NCI-H226 (cell line): ENCODE measurements at regions not wholly inside any gene's neighbourhood (a gene's known extent, or its start where the extent isn't known, plus 50 kb on each side); places are given as distances from the start of the nearest gene placed in this dataset.

Experiments used
- DNase-seq: peaks from one replicate; pipeline ENCODE4 v3.0.0-alpha.2; 2015

DNA sequence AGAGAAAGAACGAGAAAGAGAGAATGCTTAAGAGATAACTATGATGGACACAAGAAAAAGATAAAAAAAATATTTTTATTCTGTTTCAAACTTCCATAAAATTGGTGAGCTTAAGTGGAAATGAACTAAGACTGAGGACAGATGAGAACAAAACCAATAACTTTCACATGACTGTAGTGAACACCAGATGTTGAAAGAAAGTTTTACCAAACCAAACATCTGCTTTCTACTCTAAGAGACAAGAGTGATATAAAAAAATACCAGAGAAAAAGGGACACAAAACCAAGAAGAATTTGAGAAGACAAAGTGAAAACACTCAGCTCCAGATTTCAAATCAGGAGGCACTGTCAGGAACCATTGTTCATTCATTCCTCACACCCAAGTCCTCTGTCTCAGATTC, 147.9 kb downstream of the IMPG2 start:
- no peak for DNase-seq

DNA sequence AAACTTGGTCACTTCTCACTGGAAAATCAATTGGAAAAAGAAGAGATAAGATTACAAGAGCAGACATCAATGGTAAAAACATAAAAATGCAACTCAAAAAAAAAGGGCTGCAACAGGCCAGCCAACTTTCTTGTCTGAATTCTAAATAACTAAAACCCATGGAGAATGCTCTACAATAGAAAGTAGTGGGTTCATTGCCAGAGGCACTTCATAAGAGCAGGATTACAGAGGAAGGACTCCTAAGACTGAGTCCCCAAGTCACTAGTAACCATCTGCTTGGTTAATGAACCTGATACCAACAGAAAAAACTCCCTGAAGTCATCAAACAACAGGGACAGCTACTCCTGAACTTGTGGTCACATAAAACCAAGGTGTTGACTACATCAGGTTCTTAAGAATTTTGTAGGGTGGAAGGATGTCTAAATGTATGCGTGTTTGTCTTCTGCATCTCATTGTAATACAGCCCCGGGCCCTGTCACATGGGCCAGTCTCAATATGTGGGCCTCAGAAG, 148.6 kb downstream of the IMPG2 start:
- DNase-seq = no peak

- no peak for DNase-seq
These were observed 149.4 kb downstream of the IMPG2 start for GRCh38 chr3:101170806-101171558.

DNA sequence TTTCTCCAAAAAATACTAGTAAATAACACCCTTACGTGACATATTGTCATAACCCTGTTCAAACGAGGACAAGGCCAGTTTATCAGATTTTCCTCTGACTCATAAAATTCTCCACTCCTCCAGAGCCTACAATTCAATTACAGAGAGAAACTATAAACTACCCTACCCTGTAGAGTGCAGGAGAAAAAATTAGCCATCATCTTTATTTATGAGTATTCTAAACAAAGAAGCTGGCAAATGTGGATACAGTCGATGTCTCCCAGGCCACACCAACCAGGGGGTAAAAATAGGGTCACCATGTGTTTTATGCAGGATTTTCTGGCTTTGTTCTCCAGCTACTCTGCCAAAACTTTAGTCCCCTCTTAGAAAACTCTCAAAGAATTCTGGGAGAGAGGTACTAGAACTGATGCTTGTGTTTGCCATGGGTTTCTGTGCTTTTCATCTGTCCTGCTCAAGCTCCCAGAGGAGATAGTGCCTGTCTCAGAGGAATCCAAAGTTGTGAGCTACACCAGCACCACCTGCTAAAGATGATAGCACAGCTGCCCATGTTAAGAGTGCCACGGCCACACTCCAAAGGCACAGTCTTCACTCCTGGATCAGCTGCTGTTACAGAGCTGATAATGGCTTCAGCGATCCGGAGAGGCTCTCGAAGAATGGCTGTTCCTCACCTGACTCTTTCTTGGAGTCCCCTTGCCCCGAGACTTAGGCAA, 150.2 kb downstream of the IMPG2 start:
- no peak for DNase-seq

- no peak for DNase-seq
These were observed 150.9 kb downstream of the IMPG2 start for GRCh38 chr3:101169516-101169915.

DNA sequence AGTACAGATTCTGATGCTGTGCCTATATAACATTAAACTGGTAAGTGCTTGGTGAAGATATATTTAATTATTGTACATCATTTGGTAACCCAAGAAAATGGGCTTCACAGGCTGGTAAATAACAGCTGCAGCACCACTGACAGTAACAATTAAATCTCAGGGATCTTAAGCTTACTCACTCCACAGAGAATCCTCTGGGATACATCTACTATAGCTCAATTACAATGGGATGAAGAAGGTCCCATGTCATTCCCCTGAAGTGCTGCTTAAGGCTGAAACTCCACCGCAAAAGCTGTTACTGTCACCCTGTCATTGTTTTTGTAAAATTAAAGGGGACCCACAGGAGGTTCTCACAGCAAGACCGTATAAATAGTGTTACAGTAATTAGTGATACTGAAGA, 153.0 kb downstream of the IMPG2 start:
- DNase-seq = no peak

DNA sequence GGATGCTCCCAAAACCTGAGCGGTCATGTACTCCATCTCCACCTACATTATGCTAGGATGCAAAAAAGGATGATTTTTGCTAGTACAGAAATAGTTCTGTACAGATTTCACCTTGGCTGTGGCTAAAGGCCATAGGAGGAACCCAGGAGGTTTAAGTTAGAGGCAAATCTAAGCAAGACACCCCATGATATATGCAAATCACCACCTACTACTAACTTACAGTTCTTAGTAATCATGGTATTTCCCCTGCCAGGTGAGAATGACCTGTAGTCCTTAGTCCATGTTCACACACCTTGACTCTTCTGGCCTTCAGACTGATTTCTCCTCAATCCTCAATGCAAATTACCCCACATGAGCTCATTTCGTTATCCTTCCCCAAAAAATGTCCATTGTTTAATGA, 154.2 kb downstream of the IMPG2 start:
- DNase-seq = no peak

DNA sequence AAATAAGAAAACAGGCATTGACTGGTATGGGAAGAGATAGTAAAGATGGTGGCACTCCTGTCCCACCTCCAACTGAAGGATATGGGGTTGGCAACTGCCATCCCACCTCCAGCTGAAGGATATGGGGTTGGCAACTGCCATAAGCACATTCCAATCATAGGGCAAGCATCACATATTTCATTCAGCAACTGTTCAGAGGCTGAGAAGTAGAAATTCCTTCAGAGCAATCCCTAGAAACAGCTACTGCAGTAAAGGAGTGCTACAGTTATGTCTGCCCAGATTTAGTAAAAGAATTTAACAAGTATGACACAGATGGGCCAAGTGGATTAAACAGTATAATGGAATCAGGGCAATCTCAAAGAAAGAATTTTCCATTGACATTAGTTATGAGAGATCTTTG, 156.8 kb downstream of the IMPG2 start:
- DNase-seq = no peak

DNA sequence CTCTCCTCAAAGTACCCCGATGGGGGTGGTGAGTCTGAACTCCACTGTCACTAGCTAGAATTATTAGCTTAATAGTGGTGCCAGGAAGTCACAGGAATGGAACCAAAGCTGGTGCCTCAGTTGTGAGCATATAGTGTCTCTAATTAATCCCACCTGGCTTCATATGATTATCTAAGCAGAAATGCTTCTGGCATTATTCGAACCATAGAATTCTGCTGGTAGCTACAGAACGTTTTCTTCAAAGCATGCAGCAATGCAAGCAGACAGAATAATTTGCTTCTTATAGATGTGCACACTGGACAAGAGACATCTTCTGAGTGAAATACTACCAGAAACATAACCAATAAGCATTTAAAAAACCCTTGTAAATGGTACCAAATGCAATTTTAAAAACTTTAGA, 160.9 kb downstream of the IMPG2 start:
- DNase-seq = no peak

DNA sequence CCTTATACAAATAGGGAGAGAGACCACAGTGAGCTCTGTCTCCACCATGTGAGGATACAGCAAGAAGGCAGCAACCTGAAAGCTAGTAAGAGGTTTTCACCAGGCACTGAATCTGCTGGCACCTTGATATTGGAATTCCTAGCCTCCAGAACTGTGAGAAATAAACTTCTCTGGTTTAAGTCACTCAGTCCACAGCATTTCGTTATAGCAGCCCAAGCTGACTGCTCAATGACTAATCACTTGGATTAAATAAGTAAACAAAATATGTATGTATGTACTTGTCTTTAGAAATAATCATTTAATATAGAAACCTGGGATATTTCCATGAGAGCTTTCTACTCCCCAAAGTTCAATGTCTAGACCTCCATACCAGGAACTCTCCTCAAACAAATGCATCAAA, 162.0 kb downstream of the IMPG2 start:
- no peak for DNase-seq

GRCh38 chr3:101156787-101157345, 163.5 kb downstream of the IMPG2 start:
- no peak for DNase-seq

DNA sequence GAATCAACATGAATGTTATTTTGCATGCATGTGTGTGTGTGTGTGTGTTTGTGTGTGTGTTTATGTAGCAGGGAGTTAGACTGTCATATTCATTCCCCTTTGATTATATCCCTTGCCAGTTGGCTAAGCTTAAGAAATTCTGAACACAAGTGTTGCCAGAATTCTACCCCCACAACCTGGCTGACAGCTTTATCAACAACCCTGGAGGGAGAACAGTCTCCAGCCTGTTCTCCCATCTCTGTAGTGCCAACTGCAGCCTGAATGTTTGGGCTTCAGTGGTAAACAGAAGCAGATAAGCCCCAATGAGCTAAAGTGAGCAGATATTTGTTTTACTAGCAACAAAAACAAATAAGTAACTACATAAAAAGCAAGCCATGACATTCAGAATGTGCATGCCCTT, 162.6 kb upstream of the ABI3BP start:
- DNase-seq = peak; percentile 86

GRCh38 chr3:101154401-101154800, 161.2 kb upstream of the ABI3BP start:
- peak; percentile 18 for DNase-seq

DNA sequence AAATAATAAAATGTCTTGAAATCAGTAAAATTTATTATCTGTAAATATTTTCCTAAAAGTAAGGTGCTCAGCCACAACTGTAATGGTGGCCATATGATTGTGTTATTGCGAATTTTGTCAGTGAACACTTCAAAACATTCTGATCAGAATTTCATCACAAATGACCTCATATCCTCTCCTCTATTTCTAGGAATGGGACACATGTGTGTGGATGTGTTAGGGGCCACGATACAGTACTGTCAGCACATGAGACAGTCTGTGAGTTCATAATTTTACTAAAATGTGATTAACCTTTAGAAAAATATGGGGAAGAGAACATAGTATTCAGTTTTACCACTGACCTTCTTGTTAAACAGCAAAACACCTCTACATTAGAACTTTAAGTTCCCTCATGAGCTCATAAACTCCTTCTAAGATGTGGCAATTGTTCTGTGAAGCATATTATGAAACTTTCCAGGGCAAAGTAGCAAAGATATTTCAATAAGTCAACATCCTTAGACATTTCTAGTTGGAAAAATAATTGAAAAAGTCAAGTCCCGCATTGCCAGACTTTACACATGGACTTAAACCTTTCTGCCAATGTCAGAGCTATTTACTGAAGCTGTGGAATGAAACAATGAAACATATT, 158.2 kb upstream of the ABI3BP start:
- DNase-seq = no peak

GRCh38 chr3:101150504-101150903, 157.3 kb upstream of the ABI3BP start:
- no peak for DNase-seq

GRCh38 chr3:101149707-101150106, 156.5 kb upstream of the ABI3BP start:
- DNase-seq = no peak

GRCh38 chr3:101149251-101149650, 156.0 kb upstream of the ABI3BP start:
- no peak for DNase-seq

GRCh38 chr3:101148001-101148400, 154.8 kb upstream of the ABI3BP start:
- DNase-seq = no peak

DNA sequence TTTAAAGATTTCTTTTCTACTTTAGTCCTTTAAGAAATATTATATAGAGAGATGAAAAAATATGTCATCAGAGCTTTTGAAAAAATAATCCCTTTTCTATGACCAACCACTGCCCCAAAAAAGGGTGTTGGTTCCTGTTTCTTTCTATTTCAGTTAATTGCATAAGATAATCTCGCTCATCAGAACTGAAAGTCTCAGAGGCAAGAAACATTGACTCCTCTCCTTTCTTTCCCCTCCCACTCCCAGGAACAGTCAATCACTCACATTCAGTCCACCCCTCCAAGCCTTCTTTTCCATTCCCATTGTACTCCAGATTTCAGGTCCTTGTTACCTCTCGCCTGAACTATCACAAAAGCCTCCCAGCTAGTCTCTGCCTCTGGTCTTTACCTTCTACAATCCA, 153.7 kb upstream of the ABI3BP start:
- no peak for DNase-seq

DNA sequence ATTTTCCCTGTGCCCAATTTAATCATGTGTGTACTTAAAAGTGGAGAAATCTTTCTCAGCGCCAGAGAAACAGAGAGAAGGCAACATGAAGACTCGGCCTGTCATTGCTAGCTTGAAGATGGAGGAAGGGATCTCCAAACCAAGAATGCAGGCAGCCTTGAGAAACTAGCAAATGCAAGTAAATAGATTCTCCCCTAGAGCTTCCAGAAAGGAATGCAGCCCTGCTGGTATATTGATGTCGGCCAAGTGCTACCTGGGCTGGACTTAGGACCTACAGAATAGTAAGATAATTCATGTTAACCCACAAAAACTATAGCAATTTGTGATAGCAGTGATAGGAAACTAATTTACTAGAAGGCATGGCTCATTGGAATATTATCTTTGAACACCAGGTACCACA, 150.9 kb upstream of the ABI3BP start:
- no peak for DNase-seq

DNA sequence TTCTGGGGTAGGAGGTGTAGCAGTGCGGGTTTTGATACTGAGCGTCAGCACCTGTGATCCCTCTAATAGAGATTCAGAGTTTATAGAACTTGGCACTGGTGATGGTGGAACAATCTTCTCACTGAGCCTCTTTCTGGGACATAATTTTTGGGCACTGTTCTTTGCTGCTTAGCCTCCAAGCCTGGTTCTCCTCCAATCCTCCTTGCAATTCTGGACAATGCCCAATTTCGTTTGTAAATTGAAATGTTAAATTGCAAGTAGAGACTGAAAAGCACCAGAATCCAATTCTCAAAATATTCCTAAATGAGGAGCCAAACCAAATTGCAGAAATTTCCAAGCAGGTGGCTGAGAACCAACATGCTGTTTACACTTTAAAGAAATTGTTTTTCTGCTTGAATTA, 149.8 kb upstream of the ABI3BP start:
- no peak for DNase-seq

DNA sequence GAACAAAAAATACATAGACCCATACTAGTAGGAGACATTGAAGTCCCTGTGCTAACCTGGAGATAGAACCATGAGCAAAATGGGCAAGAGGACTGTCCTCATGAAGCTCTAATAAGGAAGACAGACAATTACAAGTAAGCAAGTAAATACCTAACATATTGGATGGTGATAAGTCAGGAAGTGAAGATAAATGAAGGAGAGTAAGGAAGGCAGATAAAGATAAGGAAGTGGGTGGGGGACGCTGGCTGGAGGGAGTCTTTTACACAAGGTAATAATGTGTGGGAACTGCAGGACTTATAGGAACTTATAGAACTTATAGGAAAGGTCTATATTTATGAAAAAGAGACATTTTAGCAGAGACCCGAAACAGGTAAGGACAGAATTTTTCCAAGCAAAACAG, 148.9 kb upstream of the ABI3BP start:
- no peak for DNase-seq

DNA sequence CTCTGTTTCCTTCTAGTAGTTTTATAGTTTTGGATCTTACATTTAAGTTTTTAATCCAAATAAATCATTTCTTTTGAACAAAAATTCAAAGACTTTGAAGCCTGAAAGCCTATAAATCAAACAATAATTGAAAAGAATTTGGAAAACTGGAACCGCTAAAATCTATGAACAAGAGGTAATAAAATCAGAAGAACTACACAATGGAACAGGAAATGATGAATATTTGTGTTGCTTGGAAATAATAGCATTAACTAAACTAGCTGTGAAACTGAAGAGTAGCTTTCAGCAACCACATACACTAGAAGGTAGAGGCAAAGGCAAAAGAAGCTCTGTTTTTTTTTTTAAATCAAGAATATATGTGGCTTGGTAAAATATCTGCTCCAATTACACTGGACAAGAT, 147.9 kb upstream of the ABI3BP start:
- no peak for DNase-seq

- DNase-seq = no peak
These were observed 145.6 kb upstream of the ABI3BP start for GRCh38 chr3:101138817-101139216.
